ENCODE measurements at regions not wholly inside any gene's neighbourhood (a gene's known extent, or its start where the extent isn't known, plus 50 kb on each side); places are given as distances from the start of the nearest gene placed in this dataset.
"Not testable (repeated sequence)": the region's sequence is repeated elsewhere in the genome, so short reads cannot be mapped to it uniquely, and the experiment has no call there.

GRCh38 chr2:89767058-89767457, 1075.6 kb downstream of the RPIA start:
- H3K4me1 ChIP-seq (ENCODE audit: insufficient read depth, low read length, severe bottlenecking); H3F3A ChIP-seq (ENCODE audit: insufficient read depth, low read length); H4K20me1 ChIP-seq (ENCODE audit: insufficient read depth, low read length); H3K4me3 ChIP-seq (ENCODE audit: low read depth, low read length, poor library complexity, severe bottlenecking); H3K4me2 ChIP-seq (ENCODE audit: low read length); H3K79me2 ChIP-seq (ENCODE audit: insufficient read depth, low read length); H3K36me3 ChIP-seq (ENCODE audit: insufficient read depth, low read length); H3K27ac ChIP-seq (ENCODE audit: low read depth, low read length, poor library complexity, severe bottlenecking); H3K9me3 ChIP-seq (ENCODE audit: low read length); H2AFZ ChIP-seq (ENCODE audit: low read length); H3K9ac ChIP-seq (ENCODE audit: low read length); H3K9me2 ChIP-seq (ENCODE audit: low read depth, low read length); H3K27me3 ChIP-seq (ENCODE audit: insufficient read depth, low read length): not testable (repeated sequence)

GRCh38 chr2:89767572-89768435, 1076.3 kb downstream of the RPIA start:
- Histone ChIP-seq H3K4me2 (ENCODE audit: low read length) (no peak overlapping the region), H2AFZ (ENCODE audit: low read length) (no peak overlapping the region), H3K9me3 (ENCODE audit: low read length) (0 out of 2 replicates have a peak, but pooled peaks cover 1% of the 10 kb centered on the region), H3K9ac (ENCODE audit: low read length) (no peak overlapping the region), H3F3A (ENCODE audit: insufficient read depth, low read length) (no peaks in the 10 kb centered on the region), H3K79me2 (ENCODE audit: insufficient read depth, low read length) (no peaks in the 10 kb centered on the region), H3K36me3 (ENCODE audit: insufficient read depth, low read length) (no peaks in the 10 kb centered on the region), H3K27me3 (ENCODE audit: insufficient read depth, low read length) (no peaks in the 10 kb centered on the region), H3K4me1 (ENCODE audit: insufficient read depth, low read length, severe bottlenecking) (no peaks in the 10 kb centered on the region), H3K9me2 (ENCODE audit: low read depth, low read length) (no peaks in the 10 kb centered on the region), H3K27ac (ENCODE audit: low read depth, low read length, poor library complexity, severe bottlenecking) (no peak overlapping the region), H3K4me3 (ENCODE audit: low read depth, low read length, poor library complexity, severe bottlenecking) (no peak overlapping the region), H4K20me1 (ENCODE audit: insufficient read depth, low read length) (no peaks in the 10 kb centered on the region)
- no peak for TF ChIP-seq CTCF (IDR thresholded peaks at IDR 0.05; ENCODE audit: low read length)
- TF ChIP-seq EZH2 (IDR thresholded peaks at IDR 0.05; ENCODE audit: borderline replicate concordance, low read length), result no peak

GRCh38 chr2:89775885-89776284, 1084.4 kb downstream of the RPIA start:
- Histone ChIP-seq H3K9me2 (ENCODE audit: low read depth, low read length) (no peaks in the 10 kb centered on the region), H3K36me3 (ENCODE audit: insufficient read depth, low read length) (no peaks in the 10 kb centered on the region), H3K4me2 (ENCODE audit: low read length) (no peak overlapping the region), H4K20me1 (ENCODE audit: insufficient read depth, low read length) (no peaks in the 10 kb centered on the region), H3K9ac (ENCODE audit: low read length) (no peak overlapping the region), H3K27ac (ENCODE audit: low read depth, low read length, poor library complexity, severe bottlenecking) (no peak overlapping the region), H3K4me3 (ENCODE audit: low read depth, low read length, poor library complexity, severe bottlenecking) (no peak overlapping the region), H3K9me3 (ENCODE audit: low read length) (peaks cover 63% of the 10 kb centered on the region), H3K27me3 (ENCODE audit: insufficient read depth, low read length) (no peaks in the 10 kb centered on the region), H3K79me2 (ENCODE audit: insufficient read depth, low read length) (no peaks in the 10 kb centered on the region), H2AFZ (ENCODE audit: low read length) (no peak overlapping the region), H3K4me1 (ENCODE audit: insufficient read depth, low read length, severe bottlenecking) (no peaks in the 10 kb centered on the region), H3F3A (ENCODE audit: insufficient read depth, low read length) (no peaks in the 10 kb centered on the region)
- no peak for TF ChIP-seq CTCF (IDR thresholded peaks at IDR 0.05; ENCODE audit: low read length)
- TF ChIP-seq EZH2 (IDR thresholded peaks at IDR 0.05; ENCODE audit: borderline replicate concordance, low read length), result no peak

DNA sequence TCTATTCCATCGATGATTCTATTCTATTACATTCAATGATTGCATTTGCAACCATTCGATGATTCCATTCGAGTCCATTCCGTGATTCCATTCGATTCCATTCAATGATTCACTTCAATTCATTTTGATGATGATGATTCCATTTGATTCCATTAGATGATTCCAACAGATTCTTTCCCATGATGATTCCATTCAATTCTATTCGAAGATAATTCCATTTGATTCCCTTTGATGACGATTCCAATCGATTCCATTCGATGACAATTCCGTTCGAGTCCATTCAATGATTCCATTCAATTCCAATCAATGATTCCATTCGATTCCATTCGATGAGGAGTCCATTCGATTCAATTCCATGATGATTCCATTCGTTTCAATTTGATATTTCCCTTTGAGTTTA, 1088.8 kb downstream of the RPIA start:
- Histone ChIP-seq H3K4me3 (ENCODE audit: low read depth, low read length, poor library complexity, severe bottlenecking) (no peak overlapping the region), H3K4me1 (ENCODE audit: insufficient read depth, low read length, severe bottlenecking) (no peaks in the 10 kb centered on the region), H3K27me3 (ENCODE audit: insufficient read depth, low read length) (no peaks in the 10 kb centered on the region), H3K27ac (ENCODE audit: low read depth, low read length, poor library complexity, severe bottlenecking) (no peak overlapping the region), H3K9me3 (ENCODE audit: low read length) (peaks cover 60% of the 10 kb centered on the region), H3K36me3 (ENCODE audit: insufficient read depth, low read length) (no peaks in the 10 kb centered on the region), H4K20me1 (ENCODE audit: insufficient read depth, low read length) (no peaks in the 10 kb centered on the region), H3K4me2 (ENCODE audit: low read length) (no peak overlapping the region), H3F3A (ENCODE audit: insufficient read depth, low read length) (no peaks in the 10 kb centered on the region), H3K79me2 (ENCODE audit: insufficient read depth, low read length) (no peaks in the 10 kb centered on the region), H2AFZ (ENCODE audit: low read length) (no peak overlapping the region), H3K9me2 (ENCODE audit: low read depth, low read length) (no peaks in the 10 kb centered on the region), H3K9ac (ENCODE audit: low read length) (no peak overlapping the region)
- TF ChIP-seq EZH2 (IDR thresholded peaks at IDR 0.05; ENCODE audit: borderline replicate concordance, low read length) (no peak), CTCF (IDR thresholded peaks at IDR 0.05; ENCODE audit: low read length) (no peak)
